Muscle layer of duodenum (tissue), 2 donors: ENCODE measurements at regions not wholly inside any gene's neighbourhood (a gene's known extent, or its start where the extent isn't known, plus 50 kb on each side); places are given as distances from the start of the nearest gene placed in this dataset.
"Not testable (repeated sequence)": the region's sequence is repeated elsewhere in the genome, so short reads cannot be mapped to it uniquely, and the experiment has no call there.

Experiments
- H3K27ac ChIP-seq: one replicate; pipeline ENCODE4 v1.7.0; 2013; ENCODE audit warnings: mild to moderate bottlenecking, low read length
- H3K27me3 ChIP-seq: one replicate; pipeline ENCODE4 v1.7.0; 2013; ENCODE audit warnings: low read depth, mild to moderate bottlenecking, control low read depth, low read length
- H3K36me3 ChIP-seq, 2 donors: one replicate each; pipeline ENCODE4 v1.7.0; 2013; ENCODE audit warnings: low read length in 2 of 2, control low read depth in 1 of 2, mild to moderate bottlenecking in 1 of 2; ENCODE audit not compliant: insufficient read depth in 2 of 2, control insufficient read depth in 1 of 2
- H3K4me1 ChIP-seq, 2 donors: one replicate each; pipeline ENCODE4 v1.7.0; 2013; ENCODE audit warnings: low read length in 2 of 2, mild to moderate bottlenecking in 2 of 2, control low read depth in 1 of 2, moderate library complexity in 1 of 2; ENCODE audit not compliant: insufficient read depth in 2 of 2, control insufficient read depth in 1 of 2
- H3K4me3 ChIP-seq, 2 donors: one replicate each; pipeline ENCODE4 v1.7.0; 2013; ENCODE audit warnings: low read length in 2 of 2, low read depth in 1 of 2, mild to moderate bottlenecking in 1 of 2
- H3K9me3 ChIP-seq, 2 donors: one replicate each; pipeline ENCODE4 v1.7.0; 2013; ENCODE audit warnings: low read length in 2 of 2, control low read depth in 1 of 2, mild to moderate bottlenecking in 1 of 2; ENCODE audit not compliant: control insufficient read depth in 1 of 2
- donor health status: healthy.

GRCh38 chr3:69647081-69647480, 92.2 kb upstream of the MITF start:
- H3K27ac ChIP-seq = no peak overlapping the region
- no peak overlapping the region for H3K4me3 ChIP-seq
- H3K4me1 ChIP-seq = peaks cover 0 to 10% of the 10 kb centered on the region in 2 donors
- no peaks in the 10 kb centered on the region for H3K9me3 ChIP-seq
- H3K27me3 ChIP-seq = no peaks in the 10 kb centered on the region
- H3K36me3 ChIP-seq = no peaks in the 10 kb centered on the region

- H3K4me3 ChIP-seq = no peak overlapping the region
- H3K9me3 ChIP-seq = no peaks in the 10 kb centered on the region
- no peaks in the 10 kb centered on the region for H3K36me3 ChIP-seq
- H3K27ac ChIP-seq = no peak overlapping the region
- H3K4me1 ChIP-seq = peaks cover 0 to 10% of the 10 kb centered on the region in 2 donors
- no peaks in the 10 kb centered on the region for H3K27me3 ChIP-seq
These were observed 92.8 kb upstream of the MITF start for GRCh38 chr3:69646287-69647067.

GRCh38 chr3:69642606-69643005, 96.7 kb upstream of the MITF start:
- no peak overlapping the region for H3K4me3 ChIP-seq
- no peaks in the 10 kb centered on the region for H3K27me3 ChIP-seq
- no peaks in the 10 kb centered on the region for H3K4me1 ChIP-seq
- no peaks in the 10 kb centered on the region for H3K36me3 ChIP-seq
- H3K27ac ChIP-seq = no peak overlapping the region
- H3K9me3 ChIP-seq = no peaks in the 10 kb centered on the region

- H3K27ac ChIP-seq = no peak overlapping the region
- no peak overlapping the region for H3K4me3 ChIP-seq
- no peaks in the 10 kb centered on the region for H3K4me1 ChIP-seq
- no peaks in the 10 kb centered on the region for H3K27me3 ChIP-seq
- no peaks in the 10 kb centered on the region for H3K36me3 ChIP-seq
- H3K9me3 ChIP-seq = no peaks in the 10 kb centered on the region
These were observed 99.4 kb upstream of the MITF start for GRCh38 chr3:69639851-69640250.

GRCh38 chr3:69628951-69629350, 110.3 kb upstream of the MITF start:
- no peaks in the 10 kb centered on the region for H3K4me1 ChIP-seq
- no peak overlapping the region for H3K4me3 ChIP-seq
- H3K36me3 ChIP-seq = no peaks in the 10 kb centered on the region
- H3K27me3 ChIP-seq = no peaks in the 10 kb centered on the region
- H3K9me3 ChIP-seq = peaks cover 0 to 5% of the 10 kb centered on the region in 2 donors
- no peak overlapping the region for H3K27ac ChIP-seq

- no peak overlapping the region for H3K27ac ChIP-seq
These were observed 126.0 kb upstream of the MITF start for GRCh38 chr3:69613286-69613685.

GRCh38 chr3:69612791-69613190, 126.5 kb upstream of the MITF start:
- no peaks in the 10 kb centered on the region for H3K27me3 ChIP-seq
- H3K4me1 ChIP-seq = no peaks in the 10 kb centered on the region
- no peak overlapping the region for H3K4me3 ChIP-seq
- no peaks in the 10 kb centered on the region for H3K36me3 ChIP-seq
- no peak overlapping the region for H3K27ac ChIP-seq
- H3K9me3 ChIP-seq = peaks cover 0 to 9% of the 10 kb centered on the region in 2 donors

More at GRCh38 chr3:69613286-69613685, 126.0 kb upstream of the MITF start:
- no peaks in the 10 kb centered on the region for H3K27me3 ChIP-seq
- no peaks in the 10 kb centered on the region for H3K36me3 ChIP-seq
- H3K4me3 ChIP-seq = no peak overlapping the region
- H3K9me3 ChIP-seq = peaks cover 0 to 9% of the 10 kb centered on the region in 2 donors
- no peaks in the 10 kb centered on the region for H3K4me1 ChIP-seq

GRCh38 chr3:69609566-69609965, 129.7 kb upstream of the MITF start:
- not testable (repeated sequence) for H3K27ac ChIP-seq, H3K4me3 ChIP-seq, H3K9me3 ChIP-seq, H3K4me1 ChIP-seq, H3K36me3 ChIP-seq, H3K27me3 ChIP-seq

- Histone ChIP-seq H3K27ac (no peak overlapping the region), H3K4me1 (no peaks in the 10 kb centered on the region), H3K4me3 (no peak overlapping the region), H3K36me3 (no peaks in the 10 kb centered on the region), H3K9me3 (peaks cover 0 to 9% of the 10 kb centered on the region in 2 donors), H3K27me3 (no peaks in the 10 kb centered on the region)
These were observed 131.6 kb upstream of the MITF start for GRCh38 chr3:69607466-69608305.

GRCh38 chr3:69605867-69606266, 133.4 kb upstream of the MITF start:
- no peaks in the 10 kb centered on the region for H3K36me3 ChIP-seq
- no peak overlapping the region for H3K27ac ChIP-seq
- no peak overlapping the region for H3K4me3 ChIP-seq
- no peaks in the 10 kb centered on the region for H3K27me3 ChIP-seq
- no peaks in the 10 kb centered on the region for H3K4me1 ChIP-seq
- H3K9me3 ChIP-seq = peaks cover 0 to 13% of the 10 kb centered on the region in 2 donors

GRCh38 chr3:69604735-69605450, 134.4 kb upstream of the MITF start:
- Histone ChIP-seq H3K27ac (no peak overlapping the region), H3K4me3 (no peak overlapping the region), H3K4me1 (no peaks in the 10 kb centered on the region), H3K9me3 (peaks cover 0 to 10% of the 10 kb centered on the region in 2 donors), H3K27me3 (no peaks in the 10 kb centered on the region), H3K36me3 (no peaks in the 10 kb centered on the region)
